GM19043 (cell line): ENCODE measurements at regions not wholly inside any gene's neighbourhood (a gene's known extent, or its start where the extent isn't known, plus 50 kb on each side); places are given as distances from the start of the nearest gene placed in this dataset.

Source experiments
- ATAC-seq: cut with Tn5 transposase; IDR thresholded peaks from one replicate; pipeline ENCODE4 v1.9.1; 2021; ENCODE audit warnings: low read depth; ENCODE audit not compliant: unreplicated experiment

DNA sequence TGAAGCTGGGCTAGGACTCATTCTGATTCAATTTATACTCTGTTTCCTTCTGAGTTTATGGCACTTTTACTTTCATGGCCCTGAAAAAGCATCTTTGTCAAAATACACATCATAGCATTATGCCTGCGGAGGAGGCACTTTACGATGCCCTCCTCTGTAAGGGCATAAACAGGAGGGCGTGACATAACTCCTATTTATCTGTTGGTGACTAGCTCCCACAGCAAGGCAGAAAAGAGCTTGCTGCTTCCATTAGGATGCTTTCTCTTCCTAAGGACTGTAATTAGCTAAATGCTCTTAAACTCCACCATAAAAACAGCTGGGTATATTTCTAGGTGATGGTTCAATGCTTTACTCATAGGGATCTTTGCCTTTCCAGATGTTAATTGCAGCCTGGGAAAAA, 315.2 kb upstream of the GHITM start:
- no peak for ATAC-seq

DNA sequence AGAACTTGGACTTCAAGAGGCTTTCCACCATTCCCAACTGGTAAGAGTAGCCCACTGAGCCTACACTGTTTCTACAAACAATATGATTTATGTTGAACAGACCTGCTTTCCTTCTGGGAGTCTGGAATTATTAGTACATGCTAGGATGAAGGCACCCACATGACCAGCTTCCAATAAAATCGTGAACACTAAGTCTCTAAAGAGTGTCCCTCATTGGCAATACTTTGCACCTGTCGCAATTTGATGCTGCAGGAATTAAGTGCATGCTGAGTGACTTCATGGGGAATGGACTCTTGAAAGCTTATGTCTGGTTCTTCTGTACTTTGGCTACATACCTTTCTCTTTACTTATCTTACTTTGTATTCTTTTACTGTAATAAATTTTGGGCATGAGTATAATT, 305.2 kb upstream of the GHITM start:
- no peak for ATAC-seq

DNA sequence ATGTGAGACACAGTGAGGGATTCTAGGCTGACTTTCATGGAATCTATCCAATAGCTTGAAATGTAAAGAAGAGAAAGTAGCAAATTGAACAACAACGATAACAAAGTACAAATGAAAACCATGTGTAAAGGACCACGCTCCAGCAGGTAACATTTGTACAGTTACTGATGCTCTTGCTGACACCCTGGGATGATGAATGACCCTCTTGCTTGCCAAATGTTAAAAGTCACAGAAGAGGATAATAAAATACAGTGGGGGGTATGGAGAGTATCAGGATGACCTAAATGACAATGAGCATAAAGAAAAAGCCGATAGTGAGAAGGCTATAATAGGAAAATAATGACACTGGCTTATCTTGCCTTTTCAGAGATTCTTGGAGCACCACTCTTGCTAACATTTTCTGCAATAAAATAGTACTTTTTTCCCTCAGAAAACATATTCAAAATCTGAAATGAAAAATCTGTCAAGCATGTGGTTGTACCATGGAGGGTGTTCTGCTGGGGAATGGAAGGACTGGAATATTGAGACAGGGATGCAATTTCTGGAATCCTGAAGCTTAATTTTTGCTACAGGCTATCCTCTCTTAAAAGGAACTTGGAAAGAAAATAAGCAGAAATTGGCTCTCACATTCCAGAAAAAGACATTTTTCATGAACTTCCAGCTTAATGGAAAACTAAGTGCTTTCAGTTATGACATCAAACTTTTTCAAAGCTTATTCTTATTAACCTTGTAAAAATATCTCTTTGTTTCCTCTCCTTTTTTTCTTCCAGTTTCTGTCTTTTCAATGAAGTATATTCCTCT, 303.2 kb upstream of the GHITM start:
- ATAC-seq = no peak

DNA sequence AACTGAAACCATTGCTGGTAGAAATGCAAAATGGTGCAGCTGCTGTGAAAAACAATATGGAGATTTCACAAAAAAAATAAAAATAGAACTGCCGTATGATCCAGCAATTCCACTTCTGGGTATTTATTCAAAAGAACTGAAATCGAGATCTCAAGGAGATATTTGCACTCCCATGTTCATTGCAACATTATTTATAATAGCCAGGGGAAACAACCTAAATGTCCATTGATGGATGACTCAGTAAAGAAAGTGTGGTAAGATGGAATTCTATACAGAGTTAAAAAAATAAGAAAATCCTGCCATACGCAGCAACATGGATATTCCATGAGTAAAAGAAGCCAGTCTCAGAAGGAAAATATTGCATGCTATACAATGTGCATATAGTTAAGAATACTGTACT, 290.6 kb upstream of the GHITM start:
- ATAC-seq = no peak

DNA sequence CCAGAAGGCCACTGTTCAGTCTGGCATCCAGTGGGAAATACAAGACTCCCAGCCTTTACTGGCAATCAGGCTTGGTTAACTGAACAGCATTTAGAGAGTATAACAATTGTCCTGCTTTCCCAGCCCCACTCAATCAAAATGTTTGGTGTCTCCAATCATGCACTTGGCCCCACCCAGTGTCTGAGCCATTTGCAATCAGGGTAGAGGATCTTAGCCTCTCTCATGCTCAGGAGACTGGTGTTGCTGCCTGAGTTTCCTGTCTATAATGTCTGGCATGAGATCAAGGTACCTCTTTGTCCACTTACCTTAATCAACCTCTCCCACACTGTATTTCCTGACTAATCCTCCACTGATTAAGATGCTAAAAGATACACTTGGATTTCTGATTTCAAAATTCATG, 290.2 kb upstream of the GHITM start:
- no peak for ATAC-seq

DNA sequence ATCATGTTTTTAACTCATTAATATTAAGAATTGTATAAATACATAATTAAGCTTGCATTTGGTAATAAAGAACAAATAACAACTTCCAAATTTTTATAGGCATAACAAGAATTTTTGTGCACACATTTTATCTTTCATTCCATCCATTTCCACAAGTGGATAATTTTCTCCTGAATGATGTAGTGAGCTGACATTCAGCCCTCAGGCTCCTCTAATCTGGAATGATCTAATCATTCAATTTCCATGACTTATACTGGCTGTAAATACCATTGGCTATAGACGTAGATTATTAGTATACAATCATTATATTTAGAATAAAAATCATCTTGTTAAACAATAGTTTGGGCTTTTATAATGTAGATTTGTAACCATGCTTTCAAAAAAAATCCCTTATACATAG, 287.2 kb upstream of the GHITM start:
- no peak for ATAC-seq

DNA sequence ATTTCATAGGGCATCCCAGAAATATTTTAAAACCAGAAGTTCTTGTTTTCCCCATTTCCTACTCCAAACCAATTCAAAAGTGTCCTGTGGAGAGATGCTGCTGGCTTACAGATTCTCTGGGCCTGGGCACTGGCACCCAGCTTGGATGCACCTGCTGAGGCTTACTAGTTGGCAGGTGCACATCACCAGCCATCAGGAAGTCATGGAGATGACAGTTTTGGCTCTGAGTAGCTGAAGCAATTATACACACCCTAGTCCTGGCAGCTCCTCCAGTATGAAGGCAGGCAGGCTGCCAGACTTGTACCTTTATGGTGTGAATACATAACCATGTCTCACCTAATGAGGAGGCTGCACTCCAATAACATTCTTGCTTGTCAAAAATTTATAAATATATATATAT, 276.6 kb upstream of the GHITM start:
- no peak for ATAC-seq

DNA sequence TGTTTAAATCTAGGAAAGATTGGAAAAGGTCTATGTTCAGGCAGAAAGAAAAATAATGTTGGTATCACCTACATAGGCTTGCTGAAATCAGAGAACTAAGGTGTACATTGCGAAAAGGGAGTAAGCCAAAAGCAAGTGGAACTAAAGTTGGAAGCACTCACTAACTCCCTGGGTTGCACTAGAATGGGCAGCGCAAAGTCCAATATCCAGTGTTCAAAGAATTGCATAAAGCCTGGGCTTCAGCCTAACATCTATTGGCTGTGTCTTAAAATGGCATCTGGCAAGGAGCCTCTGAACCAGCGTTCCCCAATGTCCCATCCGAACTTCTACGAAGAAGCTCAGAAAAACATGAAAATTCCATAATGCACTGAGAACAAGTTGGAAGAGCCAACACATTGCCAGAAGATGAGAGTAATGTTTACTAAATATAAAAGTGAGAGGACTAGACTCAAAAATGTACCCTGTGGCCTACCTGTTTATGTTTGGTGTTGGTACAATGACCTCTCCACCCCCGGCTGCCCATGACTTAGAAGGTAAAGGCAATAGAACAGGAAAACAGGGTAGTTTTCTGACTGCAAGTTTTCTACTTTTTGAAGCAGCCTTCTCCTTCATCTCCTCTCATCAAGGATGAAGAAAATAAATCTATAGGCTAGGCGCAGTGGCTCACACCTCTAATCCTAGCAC, 275.9 kb upstream of the GHITM start:
- ATAC-seq = no peak

DNA sequence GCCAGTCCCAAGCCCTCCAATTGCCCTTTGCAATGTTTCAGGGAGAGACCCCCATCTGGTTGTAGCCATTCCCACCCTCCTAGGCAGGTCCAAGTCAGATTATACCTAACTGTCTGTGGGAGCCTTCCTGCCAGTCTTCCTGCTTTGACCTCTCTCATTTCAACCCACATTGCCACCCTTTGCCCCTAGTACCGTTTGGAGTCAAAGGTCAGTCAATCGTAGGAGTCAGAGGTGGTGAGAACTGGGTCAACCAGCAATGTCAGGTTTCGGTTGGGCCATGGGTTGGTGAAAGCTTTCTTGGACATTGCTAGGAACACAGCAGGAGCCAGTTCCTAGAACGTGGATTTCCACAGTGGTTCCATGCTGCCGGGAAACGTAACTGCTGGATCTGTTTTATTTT, 269.4 kb upstream of the GHITM start:
- no peak for ATAC-seq

DNA sequence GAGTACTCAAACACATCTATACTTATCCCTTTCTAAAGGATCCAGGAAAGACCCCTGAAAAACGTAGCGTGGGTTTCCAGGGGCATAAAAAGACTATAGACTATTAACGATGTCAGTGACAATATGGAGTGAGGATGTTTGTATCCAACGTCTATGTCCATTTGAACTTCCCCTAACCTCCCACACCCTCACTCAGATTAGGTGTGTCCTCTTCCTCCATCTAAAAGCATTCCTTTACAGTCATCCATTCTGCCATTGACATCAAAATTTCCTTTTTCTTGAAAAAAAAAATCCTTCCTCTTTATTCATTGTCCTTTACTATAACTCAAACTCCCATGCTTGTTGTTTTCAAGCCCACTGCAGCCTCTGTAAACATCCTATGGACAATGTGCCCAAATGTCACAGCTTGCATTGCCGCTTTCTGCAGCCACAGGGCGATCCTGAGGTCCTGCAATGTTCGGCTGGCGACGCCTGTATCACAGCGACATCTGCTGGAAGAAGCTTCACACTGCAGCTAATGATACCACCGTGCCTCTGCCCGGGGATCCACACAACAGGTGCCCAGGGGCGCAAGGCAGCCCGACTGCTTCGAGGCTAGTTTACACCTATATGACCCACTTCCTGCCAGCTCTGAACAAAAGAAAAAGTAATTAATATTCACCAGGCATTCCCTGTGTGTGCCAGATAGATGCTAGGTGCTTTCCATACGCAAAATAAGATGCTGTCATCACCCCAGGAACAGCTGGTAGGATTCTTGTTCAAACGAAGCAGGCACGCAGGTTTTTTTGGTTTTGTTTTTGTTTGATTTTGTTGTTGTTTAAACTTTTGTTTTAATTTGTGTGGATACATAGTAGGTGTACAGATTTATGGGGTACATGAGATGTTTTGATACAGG, 267.9 kb upstream of the GHITM start:
- ATAC-seq = peak; percentile 96

DNA sequence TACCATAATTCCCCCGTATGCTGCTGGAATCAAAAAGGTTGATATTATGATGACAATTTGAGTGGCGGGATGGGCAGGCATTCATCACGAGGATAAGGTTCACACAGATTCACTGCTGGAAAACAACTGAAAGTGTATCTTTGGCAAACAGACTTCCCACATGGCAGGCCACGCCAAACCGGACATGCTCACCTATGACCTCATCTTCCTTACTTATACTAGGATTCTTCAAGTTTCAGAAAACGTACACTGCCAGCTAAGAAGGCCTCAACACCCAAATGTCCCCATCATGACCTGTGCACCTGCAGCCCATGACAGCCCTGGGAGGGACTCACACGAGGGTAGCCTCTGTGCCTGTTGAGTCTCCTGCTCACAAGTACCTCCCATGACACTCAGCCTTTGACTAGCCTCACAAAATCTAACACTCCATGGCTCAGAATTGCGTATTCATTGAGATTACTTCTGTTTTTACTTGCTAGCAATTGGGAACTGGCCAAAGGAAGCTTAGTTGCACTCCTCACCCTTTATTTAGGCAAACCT, 259.0 kb upstream of the GHITM start:
- ATAC-seq = no peak

DNA sequence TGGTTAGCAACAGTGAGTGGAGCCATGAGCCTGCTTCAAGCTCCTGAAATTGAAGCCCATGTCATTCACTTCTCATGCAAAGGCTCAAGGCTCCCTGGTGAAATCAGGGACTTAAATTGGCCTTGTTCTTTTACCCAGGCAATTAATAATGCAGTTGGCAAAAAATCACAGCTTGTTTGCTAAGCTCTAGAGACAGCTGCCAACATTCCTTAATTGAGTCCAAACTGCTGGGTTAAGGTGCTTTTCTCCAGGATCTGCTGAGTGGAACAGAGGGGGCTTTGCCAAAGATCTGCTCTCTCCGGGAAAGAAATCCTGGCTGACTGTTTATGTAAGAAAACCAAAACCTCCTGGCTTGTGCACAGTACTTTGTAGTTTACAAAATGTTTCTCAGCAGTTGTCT, 257.6 kb upstream of the GHITM start:
- ATAC-seq = no peak

DNA sequence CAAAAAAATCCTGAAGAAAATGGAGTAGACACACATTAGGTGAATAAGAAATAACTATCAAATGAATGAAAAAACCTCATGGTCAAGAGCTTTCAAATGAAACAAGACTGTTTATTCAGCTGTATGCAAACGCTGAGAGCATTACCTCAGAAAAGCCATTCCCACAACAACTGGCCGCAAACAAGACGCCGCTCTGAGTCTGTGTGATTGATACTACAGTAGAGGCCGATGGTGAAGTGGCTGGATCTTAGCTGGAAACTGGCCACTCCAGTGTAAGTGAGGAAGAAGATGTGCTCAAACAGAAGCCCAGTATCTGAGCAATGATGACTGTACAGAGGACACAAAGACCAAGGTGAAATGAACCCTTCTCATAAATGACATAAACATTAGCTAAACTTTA, 252.4 kb upstream of the GHITM start:
- ATAC-seq = no peak

DNA sequence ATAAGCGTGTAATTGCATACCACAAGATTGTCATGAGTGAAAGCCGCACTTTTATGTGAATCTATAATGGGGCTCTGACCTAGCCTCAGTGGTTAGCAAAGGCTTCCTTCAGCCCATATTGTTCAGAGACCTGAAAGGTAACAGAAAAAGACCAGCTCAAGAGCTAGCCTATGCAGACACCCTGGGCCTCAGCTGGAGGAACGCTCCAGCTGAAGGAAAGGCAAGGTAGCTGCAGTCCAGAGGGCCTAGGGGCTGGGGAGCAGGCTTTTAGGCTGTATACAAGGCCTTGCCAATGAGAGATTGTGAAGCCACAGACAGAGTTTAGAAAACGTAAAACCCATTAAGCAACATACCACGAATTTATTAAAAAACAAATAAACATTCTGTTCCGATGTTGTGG, 246.6 kb upstream of the GHITM start:
- no peak for ATAC-seq

DNA sequence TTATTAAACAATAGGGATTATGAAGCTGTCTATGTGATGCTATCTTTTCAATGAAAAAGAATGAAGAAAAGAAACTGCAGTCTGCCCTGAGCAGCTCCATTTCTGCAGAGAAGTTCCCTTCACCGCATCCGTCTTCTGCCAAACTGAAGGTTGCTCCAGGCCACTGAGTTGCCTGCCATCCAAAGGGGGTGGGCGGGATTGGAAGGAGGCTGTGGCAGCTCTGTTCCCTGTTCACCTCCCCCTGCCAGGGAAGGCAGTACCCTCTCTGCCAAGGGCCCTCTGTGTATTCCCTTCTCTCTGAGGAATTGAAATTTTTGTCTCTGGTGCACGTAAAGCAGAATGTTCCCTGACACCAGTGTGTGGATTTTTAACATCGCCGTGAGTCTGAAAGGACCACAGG, 243.1 kb upstream of the GHITM start:
- ATAC-seq = no peak

DNA sequence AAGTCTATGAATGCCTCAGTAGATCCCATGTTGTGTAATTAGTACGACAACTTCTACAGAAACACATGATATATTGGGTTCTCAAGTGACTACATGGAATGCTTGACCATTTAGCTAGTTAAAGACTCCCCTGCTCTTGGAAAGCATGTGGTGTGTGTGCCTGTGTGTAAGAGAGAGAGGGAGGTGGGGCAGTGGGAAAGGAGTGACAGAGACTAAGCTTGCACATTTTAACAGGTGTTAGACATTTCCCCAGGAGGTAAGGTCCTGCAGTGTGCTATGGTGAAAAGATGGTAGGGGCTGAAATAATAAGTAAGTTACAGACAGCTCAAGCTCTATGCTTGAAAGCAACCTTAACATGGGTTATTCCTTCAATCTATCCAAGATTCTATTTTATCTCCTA, 241.7 kb upstream of the GHITM start:
- no peak for ATAC-seq

DNA sequence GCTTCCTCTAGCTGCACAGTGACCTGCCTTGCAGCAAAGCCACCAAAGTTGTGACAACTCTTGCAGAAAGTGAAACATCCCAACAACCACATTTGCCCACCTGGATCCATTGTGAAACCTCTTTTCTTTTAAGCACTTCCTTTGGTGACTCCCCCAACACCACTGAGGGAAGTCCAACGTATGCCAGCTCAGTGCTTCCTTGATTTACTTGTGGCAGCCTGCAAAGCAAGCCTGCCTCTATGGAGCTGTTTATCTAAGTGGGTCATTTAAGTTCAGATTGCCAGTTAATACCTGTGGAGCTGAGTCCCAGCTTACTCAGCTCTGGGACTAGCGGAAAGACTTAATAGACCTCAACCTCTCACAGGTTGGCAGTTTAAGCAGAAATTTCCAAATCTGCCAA, 230.8 kb upstream of the GHITM start:
- no peak for ATAC-seq

DNA sequence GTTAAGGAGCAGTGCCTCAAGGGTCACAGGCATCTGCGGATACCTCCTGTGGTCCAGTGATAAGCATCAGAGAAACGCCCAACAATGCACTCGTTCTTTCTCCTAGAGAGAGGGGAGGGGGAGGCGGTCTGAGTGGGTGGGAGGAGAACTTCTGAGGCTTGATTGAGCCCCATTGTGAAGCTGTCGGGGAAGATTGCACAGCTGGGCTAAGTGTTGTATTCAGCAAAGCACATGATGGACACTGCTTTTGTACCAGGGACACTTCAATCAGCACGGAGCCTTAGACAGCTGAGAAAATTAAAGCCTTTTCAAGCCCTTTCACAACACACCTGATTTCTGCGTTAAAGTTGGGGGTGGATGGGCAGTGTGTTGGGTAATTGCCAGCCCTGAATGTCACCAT, 230.3 kb upstream of the GHITM start:
- no peak for ATAC-seq

DNA sequence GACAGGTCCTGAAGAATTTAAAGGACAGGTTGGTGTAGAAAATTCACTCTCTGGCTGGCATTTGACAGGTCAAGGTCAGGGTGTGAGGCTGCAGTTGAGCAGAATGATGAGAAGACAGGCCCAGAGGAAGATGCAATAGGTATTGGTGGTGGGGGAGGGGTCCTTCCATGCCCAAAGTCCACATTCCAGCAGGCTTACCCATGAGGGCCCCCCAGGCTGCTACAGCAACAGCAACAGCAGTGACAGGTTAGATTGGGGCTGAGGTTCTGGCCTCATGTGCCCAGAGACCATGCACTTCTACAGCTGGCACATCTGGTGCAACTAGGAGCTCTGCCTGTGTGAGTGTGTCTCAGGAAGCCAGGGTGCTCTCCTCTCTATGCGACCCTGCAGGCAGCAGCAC, 223.5 kb upstream of the GHITM start:
- ATAC-seq = no peak

DNA sequence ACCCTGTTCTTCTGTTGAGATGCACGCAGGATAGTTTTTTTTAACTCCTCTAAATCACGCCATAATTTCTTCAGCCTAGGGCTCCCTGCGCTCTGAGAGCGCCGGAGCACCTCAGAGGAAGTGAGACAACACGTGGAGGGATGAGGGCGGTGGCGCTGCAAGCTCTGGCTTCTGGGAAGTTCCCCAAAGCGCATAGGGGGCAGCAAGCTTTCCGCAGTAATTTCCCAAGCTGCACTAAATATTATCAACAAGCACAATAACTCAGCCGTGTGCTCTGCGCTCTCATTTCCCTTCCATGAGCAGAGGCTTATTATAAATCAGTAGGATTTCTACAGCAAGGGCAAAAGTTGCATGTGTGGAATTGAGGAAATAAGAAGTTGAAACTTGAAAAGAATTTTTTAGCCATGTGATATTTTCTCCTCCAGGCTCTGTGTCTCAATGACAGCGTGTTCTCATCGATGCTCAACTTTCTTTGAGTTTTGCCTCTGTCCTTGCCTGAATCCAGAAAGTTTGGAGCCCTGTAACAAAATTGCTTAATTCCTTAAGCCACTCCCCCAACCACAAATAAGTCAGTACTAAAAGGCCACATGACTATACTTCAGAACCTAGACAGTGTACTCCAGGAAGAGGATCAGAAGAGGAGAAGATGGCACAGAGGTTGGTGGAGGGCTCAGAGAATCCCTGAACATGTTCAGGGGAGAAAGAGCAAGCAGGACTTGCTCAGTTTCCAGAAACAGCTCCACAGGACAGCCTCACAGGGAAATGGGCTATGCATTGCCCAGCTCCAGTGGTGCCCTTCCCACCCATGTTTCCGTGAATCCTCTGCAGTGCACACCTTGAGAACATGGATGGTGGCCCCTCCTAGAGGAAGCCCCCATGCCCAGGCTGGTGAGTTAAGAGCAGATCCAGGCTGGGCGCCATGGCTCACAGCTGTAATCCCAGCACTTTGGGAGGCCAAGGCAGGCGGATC, 221.5 kb upstream of the GHITM start:
- peak; percentile 55 for ATAC-seq
